Umbilical cord (tissue), 1 donor: ENCODE measurements at regions not wholly inside any gene's neighbourhood (a gene's known extent, or its start where the extent isn't known, plus 50 kb on each side); places are given as distances from the start of the nearest gene placed in this dataset.
A peak's percentile ranks its signal among the peaks of the same experiment; 100 is the strongest.
"Not testable (repeated sequence)": the region's sequence is repeated elsewhere in the genome, so short reads cannot be mapped to it uniquely, and the experiment has no call there.

Source experiments
- DNase-seq: peaks from one replicate; pipeline ENCODE4 v3.0.0-alpha.2; 2015; ENCODE audit warnings: low spot score

DNA sequence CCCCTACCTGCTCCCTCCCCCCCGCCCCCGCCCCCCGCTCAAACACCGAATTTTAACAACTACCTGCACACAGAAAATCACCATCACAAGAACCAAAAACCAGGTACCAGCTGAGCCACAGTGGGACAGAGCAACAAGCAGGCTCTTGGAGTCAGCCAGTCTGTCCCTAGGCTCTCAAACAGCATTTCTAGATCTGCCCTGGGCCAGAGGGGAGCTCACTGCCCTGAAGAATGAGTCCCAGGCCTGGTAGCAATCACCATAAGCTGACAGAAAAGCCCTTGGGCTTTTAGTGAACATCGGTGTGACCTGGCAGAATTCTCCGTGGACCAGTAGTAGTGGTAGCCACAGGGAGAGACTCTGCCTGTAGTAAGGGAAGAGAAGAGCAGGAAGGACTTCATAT lies 58.3 kb downstream of the C11orf87 start:
- DNase-seq, result no peak

DNA sequence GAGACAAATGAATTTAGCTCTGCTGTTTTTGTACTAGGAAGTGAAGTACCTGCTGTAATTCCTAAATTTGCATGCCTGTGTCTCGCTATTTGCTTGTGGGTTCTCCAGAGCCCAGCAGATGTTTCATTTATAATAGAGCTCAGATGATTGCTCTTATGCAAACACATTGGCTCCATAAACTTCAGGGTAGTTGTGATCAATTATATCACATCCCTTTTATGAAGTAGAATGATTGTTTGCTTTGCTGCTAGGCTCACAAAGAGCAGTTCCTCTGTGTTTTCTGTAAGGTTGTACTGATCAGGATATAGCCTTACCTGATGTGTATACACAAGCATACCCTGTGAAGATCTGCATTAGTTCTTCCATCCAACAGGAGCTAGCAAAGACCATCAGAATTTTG lies 64.1 kb downstream of the C11orf87 start:
- DNase-seq, result no peak

DNA sequence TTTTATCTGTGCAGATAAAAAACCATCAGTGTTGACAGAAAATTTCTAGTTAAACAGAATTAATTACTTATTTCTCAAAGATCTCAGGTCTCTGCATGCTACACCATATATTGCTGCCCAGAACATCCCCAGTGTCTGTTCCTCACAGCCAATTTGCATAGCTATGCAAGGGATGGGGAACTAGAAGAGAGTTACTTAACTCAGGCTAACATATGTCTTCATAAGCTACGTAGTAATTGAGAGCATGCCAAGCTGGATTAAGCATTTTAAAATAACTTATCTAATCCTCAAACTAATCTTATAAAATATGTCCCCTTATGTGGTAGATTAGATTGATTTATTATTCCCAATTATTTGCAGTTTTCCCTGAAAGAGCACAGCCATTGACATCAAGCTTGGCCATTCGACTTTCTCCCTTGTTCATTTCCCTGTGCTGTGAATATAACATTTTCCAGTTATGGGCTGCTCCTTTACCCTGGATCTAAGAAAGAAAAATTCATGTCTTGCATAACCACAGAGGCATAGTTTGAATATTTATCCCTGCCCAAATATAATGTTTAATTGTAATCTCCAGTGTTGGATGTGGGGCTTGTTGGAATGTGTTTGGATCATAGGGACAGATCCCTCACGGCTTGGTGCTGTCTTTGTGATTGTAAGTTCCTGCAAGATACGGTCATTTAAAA lies 69.1 kb downstream of the C11orf87 start:
- peak; percentile 61 for DNase-seq

DNA sequence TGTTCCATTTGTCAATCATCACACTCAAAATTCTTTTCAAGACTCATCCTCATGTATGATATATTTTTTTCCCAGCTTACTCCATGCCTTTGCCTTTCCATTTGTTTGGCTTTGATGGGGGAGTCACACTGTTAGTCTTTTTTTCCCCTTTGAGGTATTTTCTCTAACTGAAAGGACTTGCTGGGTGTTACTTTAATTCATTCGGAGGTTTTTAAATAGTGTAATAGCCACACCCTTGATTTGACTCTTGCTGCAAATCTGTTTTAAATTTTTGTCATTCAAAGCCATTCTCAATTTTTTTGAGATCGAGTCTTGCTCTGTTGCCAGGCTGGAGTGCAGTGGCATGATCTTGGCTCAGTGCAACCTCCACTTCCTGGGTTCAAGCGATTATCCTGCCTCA lies 84.1 kb downstream of the C11orf87 start:
- DNase-seq, result no peak

DNA sequence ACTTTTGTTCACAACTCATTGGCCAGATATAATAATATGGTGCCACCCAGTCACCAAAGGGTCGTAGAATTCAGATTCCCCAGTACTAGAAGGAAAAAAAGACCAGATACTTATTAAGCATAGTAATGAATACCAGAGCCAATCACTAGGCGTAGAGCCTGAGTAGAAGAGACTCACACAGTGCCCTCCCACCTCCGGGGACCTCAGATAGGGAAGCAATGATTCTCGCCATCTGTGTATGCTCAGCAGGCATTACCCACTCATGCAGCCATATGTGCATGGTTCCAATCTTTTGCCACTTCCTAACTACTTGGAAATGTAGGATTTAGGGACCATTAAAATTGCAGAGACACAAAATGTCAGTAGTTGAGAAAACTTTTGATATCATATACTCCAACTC lies 85.3 kb downstream of the C11orf87 start:
- peak; percentile 19 for DNase-seq

DNA sequence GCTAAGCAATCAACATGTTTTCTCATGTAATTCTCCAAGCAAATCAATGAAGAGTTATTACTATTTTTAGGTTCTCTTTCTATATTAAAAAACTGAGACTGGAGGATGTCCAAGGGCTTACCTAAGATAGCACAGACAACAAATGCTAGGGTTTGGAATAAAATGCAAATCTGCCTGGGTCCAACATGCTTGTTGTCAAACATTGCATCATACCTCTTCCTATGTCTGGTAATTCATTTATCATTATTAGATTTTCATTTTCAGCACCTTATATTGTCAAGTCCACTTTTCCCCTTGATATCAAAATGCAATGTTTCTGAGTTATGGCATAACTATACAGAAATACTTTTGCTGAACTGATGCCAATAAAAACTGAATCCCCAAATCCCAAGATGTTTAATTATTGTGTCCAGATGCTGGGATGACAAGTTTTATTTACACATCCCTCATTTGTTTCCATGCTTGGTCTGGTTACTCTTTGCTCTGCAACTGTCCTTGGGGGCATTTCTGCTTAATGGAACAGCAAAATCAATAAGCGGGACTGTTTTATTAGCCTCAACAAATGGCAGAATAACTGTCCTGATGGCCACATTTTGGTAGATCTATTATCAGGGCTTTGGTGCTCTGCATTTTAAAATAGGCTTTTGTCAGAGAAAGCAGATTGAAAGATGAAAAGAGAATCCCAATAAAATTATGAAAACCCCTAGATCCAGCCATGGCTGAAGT lies 86.0 kb downstream of the C11orf87 start:
- DNase-seq, result peak; percentile 8

DNA sequence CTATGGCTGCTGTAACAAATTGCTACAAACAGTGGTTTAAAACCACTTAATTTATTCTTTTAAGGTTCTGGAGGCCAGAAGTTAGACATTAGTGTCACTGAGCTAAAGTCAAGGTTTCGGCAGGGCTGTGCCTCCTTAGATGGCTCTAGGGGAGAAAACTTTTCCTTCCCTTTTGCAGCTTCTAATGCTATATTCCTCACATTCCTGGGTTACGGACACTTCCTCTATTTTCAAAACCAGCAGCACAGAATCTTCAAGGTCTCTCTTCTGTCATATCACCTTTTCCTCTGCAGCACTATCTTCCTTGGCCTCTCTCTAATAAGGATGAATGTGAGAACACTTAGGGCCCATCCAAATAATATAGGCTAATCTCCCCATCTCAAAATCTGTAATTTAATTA lies 87.0 kb downstream of the C11orf87 start:
- no peak for DNase-seq

DNA sequence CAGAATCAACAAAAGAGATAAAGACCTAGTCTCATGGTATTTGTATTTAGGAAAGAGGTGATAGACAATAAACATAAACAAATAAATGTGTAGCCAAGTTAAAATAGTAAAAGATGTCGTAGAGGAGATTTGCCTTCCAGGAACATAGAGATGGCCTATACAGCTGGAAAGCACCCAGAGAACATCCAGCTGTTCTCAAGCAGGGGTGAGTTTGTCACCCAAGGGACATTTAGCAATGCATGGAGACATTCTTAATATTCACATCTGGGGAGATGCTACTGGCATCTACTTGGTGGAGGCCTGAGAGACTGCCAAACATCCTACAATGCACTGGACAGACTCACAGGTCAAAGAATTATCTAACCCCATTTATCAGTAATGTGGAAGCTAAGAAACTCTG lies 88.3 kb downstream of the C11orf87 start:
- DNase-seq, result no peak

DNA sequence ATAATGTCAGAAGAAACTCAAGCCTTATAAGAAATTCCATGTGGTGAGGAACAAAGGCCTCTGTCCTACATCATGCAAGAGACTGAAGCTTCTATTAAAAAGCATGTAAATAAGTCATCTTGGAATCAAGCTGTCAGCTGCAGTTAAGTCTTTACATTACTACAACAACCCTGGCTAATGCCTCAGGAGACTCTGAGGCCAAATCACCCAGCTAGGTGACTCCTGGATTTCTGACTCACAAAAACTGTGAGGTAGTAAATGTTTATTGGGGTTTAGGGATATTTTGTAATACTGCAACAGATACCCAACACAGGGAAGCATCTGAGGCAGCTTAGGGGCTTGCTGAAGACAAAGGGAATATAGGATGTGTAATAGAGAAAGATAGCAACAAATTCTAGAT lies 89.6 kb downstream of the C11orf87 start:
- DNase-seq, result no peak

DNA sequence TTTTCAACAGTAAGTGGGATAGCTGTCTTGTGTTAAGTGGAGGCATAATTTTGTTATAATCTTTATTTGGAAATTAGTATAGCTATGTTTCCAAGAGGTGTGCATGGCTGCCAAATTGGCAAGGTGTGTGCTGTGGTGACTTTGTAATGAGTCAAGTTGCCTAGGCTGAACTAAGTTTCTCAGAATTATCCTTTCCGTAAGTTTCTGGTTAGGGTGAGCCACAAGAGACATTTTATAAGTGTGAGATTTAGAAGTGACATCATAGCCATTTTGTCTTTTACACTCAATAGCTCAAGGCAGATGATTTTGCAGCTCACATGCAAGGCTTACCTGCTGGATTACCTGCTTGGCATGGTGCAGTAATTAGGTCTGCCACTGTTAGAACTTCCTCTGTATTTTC lies 90.3 kb downstream of the C11orf87 start:
- no peak for DNase-seq

DNA sequence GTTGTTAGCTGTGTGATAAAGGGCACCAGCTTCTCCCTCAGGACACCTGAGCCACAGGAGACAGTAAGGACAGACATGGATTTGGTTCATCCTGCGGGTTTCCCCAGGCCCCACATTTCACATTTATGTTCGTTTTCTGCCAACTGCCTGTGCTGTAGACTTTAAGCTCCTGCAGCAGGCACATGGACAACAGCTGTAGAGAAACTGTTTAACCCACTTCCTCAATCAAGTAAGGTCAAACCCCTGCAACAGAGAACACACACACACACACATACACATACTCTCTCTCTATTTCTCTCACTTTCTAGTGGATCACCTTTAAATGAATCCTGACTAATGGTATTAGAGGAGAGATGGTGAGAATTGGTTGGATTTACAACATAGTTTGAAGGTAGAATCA lies 90.7 kb downstream of the C11orf87 start:
- no peak for DNase-seq

DNA sequence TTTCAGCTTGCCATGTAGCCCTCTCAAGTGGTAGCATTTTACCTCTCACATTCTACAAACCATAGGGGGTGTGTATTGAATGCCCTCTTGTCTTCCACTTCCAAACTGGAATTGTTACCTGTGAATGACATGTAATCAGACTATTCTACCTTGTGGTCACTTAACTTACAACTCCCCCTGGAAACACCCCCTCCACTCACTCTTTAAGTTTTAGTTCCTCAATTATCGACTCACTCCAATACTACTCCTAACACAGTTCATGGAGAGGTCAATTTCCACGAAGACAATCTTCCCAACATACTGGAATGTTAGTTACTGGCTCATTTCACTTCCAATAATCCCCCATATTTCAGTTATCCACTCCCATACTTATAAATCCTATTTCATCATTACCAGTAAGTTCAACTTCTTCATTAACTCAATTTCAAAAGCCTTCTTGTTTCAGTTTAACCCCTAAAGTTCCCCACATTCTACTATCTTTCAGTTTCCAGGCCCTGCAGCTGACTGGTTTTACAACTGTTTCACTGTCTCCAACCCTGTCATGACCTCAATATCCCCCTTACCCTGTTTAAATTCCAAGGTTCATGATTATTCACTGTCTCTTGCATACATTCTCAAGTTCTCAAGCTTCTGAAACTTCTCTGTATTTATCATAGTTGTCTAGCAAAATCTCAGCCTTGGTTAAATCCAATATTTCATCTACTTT lies 92.5 kb downstream of the C11orf87 start:
- DNase-seq, result no peak

DNA sequence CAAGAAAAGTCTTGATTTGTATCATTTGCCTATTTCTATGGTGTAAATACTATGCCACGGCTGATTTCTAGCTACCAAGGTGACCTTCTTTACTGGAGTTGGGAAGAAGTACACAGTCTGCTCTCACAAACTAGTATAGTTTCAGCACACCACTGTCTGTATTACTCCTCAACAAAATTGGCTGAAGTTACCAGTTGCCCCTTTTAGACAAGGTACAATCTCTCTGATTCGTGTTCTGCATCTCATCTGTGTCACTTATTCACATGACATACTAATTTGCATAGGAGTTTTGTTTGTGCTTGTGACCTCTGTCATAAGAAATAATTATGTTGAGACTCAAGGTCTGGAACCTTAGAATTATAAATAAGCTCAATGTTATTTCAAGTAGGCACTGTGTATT lies 97.3 kb downstream of the C11orf87 start:
- no peak for DNase-seq

DNA sequence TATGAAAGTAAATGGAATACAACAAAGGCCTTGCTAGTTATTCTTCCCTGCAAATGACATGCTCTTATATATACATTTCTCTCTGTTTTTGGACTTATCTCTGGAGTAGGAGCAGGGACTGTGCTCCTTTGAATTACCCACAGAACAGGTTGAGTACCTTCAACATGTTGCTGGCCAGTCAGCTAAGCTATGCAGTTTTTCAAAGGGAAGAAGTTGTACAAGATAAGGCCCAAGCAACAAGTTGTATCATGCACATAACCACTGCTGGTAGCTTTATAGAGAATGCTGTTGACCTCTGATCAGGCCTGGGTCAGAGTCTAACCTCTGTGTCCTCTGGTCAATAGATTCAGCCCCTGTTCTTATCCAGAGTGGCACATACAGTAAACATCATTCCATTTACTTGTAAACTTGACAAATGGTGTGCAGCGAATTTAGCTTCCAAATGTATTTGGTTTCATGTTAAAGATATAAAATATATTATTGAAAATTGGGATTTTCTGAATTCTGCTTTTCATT lies 99.6 kb downstream of the C11orf87 start:
- peak; percentile 37 for DNase-seq

DNA sequence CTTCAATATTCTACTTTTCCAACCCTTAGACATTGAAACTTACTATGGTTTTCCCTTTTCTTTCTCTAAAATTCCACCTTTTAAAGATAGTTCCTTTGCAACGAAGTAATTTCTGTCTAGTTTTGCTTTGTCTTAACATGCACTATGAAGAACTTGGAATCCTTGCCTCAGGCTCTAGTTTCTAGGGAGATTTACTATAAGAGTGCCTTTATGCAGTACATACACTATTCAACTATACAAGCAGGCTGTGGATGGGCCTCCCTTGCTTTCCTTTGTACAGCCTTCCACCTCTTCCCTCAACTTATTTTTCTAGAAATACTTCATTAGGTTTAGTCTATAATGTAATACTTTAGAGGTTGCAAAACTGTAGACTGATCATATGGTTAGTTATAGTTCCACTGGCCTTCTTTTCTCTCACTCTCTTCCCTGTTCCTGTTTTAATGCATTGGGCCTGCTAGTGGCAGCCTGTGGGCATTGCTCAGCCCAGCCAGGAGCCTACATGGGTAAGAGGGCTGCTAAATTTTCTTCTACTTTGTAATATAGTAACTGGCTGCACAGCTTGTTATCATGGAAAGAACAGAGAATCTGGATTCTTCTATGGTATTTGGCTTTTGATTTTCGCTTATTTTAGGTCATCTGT lies 100.2 kb downstream of the C11orf87 start:
- peak; percentile 23 for DNase-seq

DNA sequence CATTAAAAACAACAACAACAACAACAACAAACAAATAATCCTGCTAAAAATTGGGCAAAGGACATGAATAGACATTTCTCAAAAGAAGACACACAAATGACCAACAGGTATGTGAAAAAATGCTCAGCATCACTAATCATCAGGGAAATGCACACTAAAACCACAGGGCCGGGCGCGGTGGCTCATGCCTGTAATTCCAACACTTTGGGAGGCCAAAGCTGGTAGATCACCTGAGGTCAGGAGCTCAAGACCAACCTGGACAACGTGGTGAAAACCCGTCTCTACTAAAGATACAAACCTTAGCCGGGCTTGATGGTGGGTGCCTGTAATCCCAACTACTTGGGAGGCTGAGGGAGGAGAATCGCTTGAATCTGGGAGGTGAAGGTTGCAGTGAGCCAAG lies 103.6 kb downstream of the C11orf87 start:
- not testable (repeated sequence) for DNase-seq

DNA sequence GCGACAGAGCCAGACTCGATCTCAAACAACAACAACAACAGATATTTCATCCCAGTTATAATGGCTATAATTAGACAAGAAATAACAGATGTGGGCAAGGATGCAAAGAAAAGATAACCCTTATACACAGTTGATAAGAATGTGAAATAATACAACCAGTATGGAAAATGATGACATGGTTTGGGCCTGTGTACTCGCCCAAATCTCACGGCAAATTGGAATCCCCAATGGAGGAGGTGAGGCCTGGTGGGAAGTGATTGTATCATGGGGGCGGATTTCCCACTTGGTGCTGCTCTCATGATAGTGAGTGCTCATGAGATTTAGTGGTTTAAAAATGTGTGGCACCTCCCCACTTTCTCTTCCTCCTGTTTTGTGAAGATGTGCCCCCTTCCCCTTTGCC lies 104.1 kb downstream of the C11orf87 start:
- DNase-seq, result no peak

DNA sequence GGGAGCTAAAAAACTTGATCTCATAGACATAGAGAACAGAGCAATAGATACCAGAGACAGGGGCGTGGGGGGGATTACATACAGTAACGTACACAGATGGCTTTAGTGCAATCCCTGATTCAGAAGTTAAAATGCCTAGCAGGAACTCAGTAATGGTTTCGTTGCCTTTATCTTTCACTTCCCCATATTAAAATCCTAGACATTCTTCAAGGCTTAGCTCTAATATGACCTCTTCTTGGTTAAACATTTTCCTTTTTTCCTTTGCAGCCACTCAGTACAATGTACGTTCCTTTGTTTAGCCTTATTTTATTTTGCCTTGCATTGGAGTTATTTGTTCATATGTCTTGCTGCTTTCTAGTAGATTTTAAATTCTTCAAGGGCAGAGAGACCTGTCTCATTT lies 104.9 kb downstream of the C11orf87 start:
- DNase-seq, result peak; percentile 76

DNA sequence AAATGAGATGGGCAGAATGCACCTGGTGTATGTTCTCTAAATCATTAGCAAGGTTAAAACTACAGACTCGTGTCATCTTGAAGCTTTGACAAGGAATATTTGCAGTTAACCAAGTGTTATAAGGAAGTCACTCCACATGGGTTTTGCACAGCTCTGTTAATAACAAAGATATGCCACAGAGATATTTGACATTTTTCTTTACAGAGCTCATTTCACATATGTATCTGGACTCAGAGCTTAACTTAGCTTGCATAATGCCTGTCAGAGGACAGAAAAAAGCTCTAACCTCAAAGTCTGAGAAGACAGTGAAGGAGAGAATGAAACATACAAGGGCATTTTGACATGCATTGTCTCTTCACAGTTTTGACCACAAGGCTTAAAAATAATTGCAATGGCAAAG lies 105.5 kb downstream of the C11orf87 start:
- DNase-seq, result peak; percentile 82

DNA sequence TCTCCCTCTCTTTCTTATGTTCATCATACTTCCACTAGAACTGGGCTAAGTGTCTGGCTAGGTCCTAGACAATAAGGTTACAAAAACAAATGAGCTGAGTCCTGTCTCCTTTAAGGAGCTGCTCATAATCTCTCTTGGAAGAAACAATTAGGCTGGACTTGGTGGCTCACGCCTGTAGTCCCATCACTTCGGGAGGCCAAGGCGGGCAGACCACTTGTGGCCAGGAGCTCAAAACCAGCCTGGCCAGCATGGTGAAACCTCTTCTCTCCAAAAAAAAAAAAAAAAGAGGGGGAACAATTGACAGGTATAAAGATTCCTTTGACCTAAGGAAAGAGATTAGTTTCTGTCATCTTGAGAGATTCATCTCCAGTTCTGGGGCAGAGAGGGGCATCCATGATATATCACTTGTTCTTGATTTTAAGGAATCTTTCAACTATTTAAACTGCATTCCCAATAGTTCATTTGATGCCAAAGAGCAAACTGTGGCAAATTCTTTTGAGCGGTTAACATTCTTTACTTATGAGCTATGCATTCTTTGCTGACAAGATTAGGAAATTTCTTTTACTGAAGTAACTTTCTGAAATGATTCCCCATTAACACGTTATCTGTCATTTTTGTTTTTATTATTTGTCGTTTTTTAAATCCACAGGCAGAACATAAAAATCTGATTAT lies 125.5 kb downstream of the C11orf87 start:
- DNase-seq, result peak; percentile 59

DNA sequence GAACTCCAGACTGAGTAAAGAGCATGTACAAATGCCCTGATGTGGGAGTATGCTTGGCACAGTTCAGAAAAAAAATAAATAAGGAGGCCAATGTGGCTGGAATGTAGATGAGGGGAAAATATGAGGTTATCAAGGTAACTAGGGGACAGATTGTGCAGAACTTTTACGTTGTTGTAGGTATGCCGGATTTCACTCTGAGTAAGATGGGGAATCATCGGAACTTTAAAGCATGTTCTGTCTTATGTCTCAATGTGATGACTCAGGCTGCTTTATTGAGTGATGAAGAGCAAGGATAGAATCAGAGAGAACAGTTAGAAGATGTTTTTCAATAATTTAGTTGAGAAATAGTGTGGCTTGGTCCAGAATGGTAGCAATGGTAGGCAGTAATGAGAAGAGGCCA lies 130.4 kb downstream of the C11orf87 start:
- peak; percentile 23 for DNase-seq

DNA sequence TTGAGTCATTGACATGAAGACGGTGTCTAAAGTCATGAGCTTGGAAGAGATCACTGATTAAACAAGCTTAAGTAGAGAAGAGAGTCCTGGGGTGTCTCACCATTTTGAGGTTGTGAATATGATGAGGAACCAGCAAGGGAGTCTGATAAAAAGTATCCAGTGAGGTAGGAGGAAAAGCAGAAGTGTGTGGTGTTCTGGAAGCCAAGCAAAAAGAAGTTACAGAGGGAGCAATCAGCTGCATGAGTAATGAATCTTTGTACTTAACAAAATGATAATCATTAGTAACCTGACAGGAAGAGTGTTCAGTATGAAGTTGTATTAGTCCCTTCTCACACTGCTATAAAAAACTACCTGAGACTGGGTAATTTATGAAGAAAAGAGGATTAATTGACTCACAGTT lies 131.3 kb downstream of the C11orf87 start:
- no peak for DNase-seq
